Renal cortical epithelial cell (primary cell): ENCODE measurements at regions not wholly inside any gene's neighbourhood (a gene's known extent, or its start where the extent isn't known, plus 50 kb on each side); places are given as distances from the start of the nearest gene placed in this dataset.
A peak's percentile ranks its signal among the peaks of the same experiment; 100 is the strongest.

ENCODE experiments used
- DNase-seq: peaks from one replicate; pipeline ENCODE4 v3.0.0-alpha.2; 2011; ENCODE audit warnings: low read depth

GRCh38 chr3:188036375-188037194 lies 117.4 kb upstream of the LPP start:
- no peak for DNase-seq

GRCh38 chr3:188037195-188037718 lies 116.7 kb upstream of the LPP start:
- peak; percentile 65 for DNase-seq

DNA sequence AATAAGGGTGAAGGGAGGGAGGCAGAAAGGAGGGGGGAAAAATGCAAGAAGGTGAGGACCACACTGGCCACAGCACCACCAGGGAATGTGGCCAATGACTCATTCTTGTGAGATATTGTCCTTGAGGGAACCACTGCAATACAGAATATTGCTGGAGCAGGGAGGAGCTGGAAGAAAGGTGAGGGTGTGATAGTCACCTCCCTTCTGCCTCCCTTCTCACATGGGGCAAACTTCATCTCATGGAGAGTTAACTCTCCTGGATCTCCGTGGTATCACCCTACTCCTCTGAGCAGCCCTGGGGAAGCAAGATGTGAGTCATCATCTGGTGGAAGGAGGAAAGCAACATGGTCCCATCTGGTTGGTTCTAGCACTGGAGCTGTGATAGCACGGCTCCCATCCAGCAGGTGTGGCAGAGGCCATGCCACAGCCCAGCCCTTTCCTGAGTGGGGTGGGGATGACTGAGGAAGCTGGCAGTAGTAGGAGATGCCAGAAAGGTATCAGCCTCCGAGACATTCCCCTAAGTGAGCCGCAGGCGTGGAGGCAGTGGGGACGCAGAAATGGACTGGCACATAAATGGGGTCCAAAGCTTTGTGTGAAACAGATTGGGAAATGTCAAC lies 115.9 kb upstream of the LPP start:
- DNase-seq = peak; percentile 73

- DNase-seq = no peak
Observed at GRCh38 chr3:188041193-188041592, 112.8 kb upstream of the LPP start.

- no peak for DNase-seq
Observed at GRCh38 chr3:188041895-188042294, 112.1 kb upstream of the LPP start.

- no peak for DNase-seq
Observed at GRCh38 chr3:188042466-188042865, 111.5 kb upstream of the LPP start.

DNA sequence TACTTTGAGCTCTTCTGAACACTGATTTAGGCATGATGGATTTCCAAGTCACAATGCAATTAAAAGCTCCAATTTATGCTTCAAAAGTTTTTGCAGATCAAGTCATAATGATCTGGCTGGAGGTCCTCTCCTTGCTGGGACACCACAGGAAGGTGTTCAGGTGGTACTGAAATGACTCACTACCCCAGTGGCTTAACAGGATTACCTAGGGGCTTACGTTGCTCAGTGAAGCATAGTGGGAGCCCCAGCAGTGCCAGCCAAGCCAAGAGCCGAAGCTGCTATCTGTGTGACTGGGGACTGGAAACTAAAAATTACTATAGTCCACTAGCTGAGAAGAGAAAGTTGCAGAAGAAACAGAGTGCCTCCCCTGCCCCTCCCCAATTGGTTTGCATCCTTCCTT lies 110.1 kb upstream of the LPP start:
- peak; percentile 75 for DNase-seq

GRCh38 chr3:188046561-188047211 lies 107.3 kb upstream of the LPP start:
- peak; percentile 56 for DNase-seq

DNA sequence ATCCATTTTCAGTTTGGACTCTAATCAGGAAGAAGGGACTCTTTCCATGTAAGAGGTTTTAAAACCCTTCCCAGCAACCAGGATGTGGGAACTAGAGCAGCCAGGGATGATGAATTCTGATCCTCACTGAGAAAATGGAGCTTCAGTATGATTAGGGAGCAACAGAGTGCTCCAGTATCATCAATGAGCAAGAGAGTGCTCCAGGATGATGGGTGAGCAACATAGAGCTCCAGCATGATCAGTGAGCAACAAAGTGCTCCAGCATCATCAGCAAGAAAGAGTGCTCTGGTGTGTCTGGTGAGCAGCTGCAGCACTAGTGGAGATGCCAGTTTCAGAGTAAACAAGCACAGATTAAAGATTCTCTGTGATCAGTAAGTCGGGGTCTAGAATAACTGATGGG lies 106.4 kb upstream of the LPP start:
- no peak for DNase-seq

- no peak for DNase-seq
Observed at GRCh38 chr3:188049606-188050530, 104.1 kb upstream of the LPP start.

GRCh38 chr3:188051801-188052168 lies 102.2 kb upstream of the LPP start:
- DNase-seq = peak; percentile 50

GRCh38 chr3:188052169-188053035 lies 101.6 kb upstream of the LPP start:
- peak; percentile 73 for DNase-seq

GRCh38 chr3:188053036-188053340 lies 101.0 kb upstream of the LPP start:
- no peak for DNase-seq

GRCh38 chr3:188053710-188054380 lies 100.1 kb upstream of the LPP start:
- no peak for DNase-seq

- DNase-seq = no peak
Observed at GRCh38 chr3:188054541-188054940, 99.4 kb upstream of the LPP start.

GRCh38 chr3:188055388-188055787 lies 98.6 kb upstream of the LPP start:
- DNase-seq = no peak

GRCh38 chr3:188057124-188057523 lies 96.8 kb upstream of the LPP start:
- DNase-seq = no peak

GRCh38 chr3:188058569-188059184 lies 95.3 kb upstream of the LPP start:
- no peak for DNase-seq

DNA sequence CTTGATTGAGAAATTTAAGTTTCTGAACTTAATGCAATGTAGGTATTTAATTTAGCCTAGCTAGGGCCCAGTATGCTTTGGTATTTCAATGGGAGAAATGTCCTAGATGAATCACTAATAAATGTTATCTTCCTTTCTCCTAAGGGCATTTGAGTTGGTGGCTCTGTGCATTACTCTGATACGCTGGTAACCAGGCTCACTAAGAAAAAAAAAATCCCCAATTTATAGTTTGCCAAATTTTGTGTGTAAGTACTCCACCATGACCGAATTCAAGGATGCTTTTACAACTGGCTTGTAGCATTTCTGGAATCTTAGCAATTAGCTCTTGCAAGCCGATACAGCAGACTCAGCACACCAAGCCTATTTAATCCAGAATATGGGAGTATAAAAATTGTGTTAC lies 94.6 kb upstream of the LPP start:
- no peak for DNase-seq

- no peak for DNase-seq
Observed at GRCh38 chr3:188060264-188060835, 93.6 kb upstream of the LPP start.
